ENCODE measurements at regions not wholly inside any gene's neighbourhood (a gene's known extent, or its start where the extent isn't known, plus 50 kb on each side); places are given as distances from the start of the nearest gene placed in this dataset.

GRCh38 chr13:109426690-109426990, 359.7 kb downstream of the IRS2 start:
- ChIA-PET CTCF (no interaction called here), POLR2A (no interaction called here)
- Histone ChIP-seq H3K9me3 (ENCODE audit: control insufficient read depth, insufficient read depth, low read depth, low read length) (no peaks in the 10 kb centered on the region), H3K27ac (ENCODE audit: extremely low read depth, low read depth, low read length) (no peak overlapping the region), H3K4me3 (ENCODE audit: low read depth, low read length) (no peak overlapping the region), H3K36me3 (ENCODE audit: control insufficient read depth in 2 of 2, insufficient read depth in 1 of 2, low read length in 2 of 2) (no peaks in the 10 kb centered on the region), H3K4me1 (ENCODE audit: control insufficient read depth, insufficient read depth, low read length) (no peaks in the 10 kb centered on the region)
- no peak for TF ChIP-seq ZBTB20 (tag by site-specific recombination; IDR thresholded peaks at IDR 0.05)
- no peak for TF ChIP-seq ATF2 (tag by site-specific recombination; IDR thresholded peaks at IDR 0.05; ENCODE audit: low read depth)
- TF ChIP-seq BCL11A (tag by site-specific recombination; IDR thresholded peaks at IDR 0.05; ENCODE audit: low read depth), result no peak
- no peak for TF ChIP-seq ZNF704 (tag by site-specific recombination; IDR thresholded peaks at IDR 0.05)
- no peak for TF ChIP-seq ZNF513 (tag by site-specific recombination; IDR thresholded peaks at IDR 0.05)
- no peak for TF ChIP-seq ZFHX2 (tag by site-specific recombination; conservative IDR thresholded peaks at IDR 0.05)
- TF ChIP-seq ZNF639 (tag by site-specific recombination; IDR thresholded peaks at IDR 0.05), result no peak

GRCh38 chr13:109425821-109426689, 360.3 kb downstream of the IRS2 start:
- no peaks in the 10 kb centered on the region for H3K9me3 ChIP-seq (ENCODE audit: control insufficient read depth, insufficient read depth, low read depth, low read length)
- no peak overlapping the region for H3K4me3 ChIP-seq (ENCODE audit: low read depth, low read length)
- ChIA-PET CTCF (no interaction called here), POLR2A (no interaction called here)
- no peak overlapping the region for H3K27ac ChIP-seq (ENCODE audit: extremely low read depth, low read depth, low read length)
- no peaks in the 10 kb centered on the region for H3K4me1 ChIP-seq (ENCODE audit: control insufficient read depth, insufficient read depth, low read length)
- no peaks in the 10 kb centered on the region for H3K36me3 ChIP-seq (ENCODE audit: control insufficient read depth in 2 of 2, insufficient read depth in 1 of 2, low read length in 2 of 2)
- no peak for TF ChIP-seq ZBTB20 (tag by site-specific recombination; IDR thresholded peaks at IDR 0.05)
- no peak for TF ChIP-seq HOXD13 (CRISPR knock-in tag; IDR thresholded peaks at IDR 0.05; ENCODE audit: borderline replicate concordance)
- TF ChIP-seq GFI1B (tag by site-specific recombination; IDR thresholded peaks at IDR 0.05), result no peak
- no peak for TF ChIP-seq ZNF362 (tag by site-specific recombination; IDR thresholded peaks at IDR 0.05)
- no peak for TF ChIP-seq MZF1 (tag by site-specific recombination; IDR thresholded peaks at IDR 0.05; ENCODE audit: borderline replicate concordance)
- no peak for TF ChIP-seq OSR2 (tag by site-specific recombination; IDR thresholded peaks at IDR 0.05)
- no peak for TF ChIP-seq YY1 (tag by site-specific recombination; IDR thresholded peaks at IDR 0.05)
- TF ChIP-seq ZNF366 (tag by site-specific recombination; conservative IDR thresholded peaks at IDR 0.05), result no peak
- TF ChIP-seq KLF9 (tag by site-specific recombination; IDR thresholded peaks at IDR 0.05; ENCODE audit: low read depth), result no peak
- TF ChIP-seq ZNF311 (tag by site-specific recombination; IDR thresholded peaks at IDR 0.05; ENCODE audit: borderline replicate concordance), result no peak
- no peak for TF ChIP-seq ZNF211 (tag by site-specific recombination; IDR thresholded peaks at IDR 0.05; ENCODE audit: low read depth)
- TF ChIP-seq ZNF473 (tag by site-specific recombination; IDR thresholded peaks at IDR 0.05), result no peak
- no peak for TF ChIP-seq ZNF692 (tag by site-specific recombination; IDR thresholded peaks at IDR 0.05)
- no peak for TF ChIP-seq ZNF140 (tag by site-specific recombination; IDR thresholded peaks at IDR 0.05)
- TF ChIP-seq ZNF555 (tag by site-specific recombination; conservative IDR thresholded peaks at IDR 0.05), result no peak
- TF ChIP-seq ZNF623 (tag by site-specific recombination; IDR thresholded peaks at IDR 0.05), result no peak
- no peak for TF ChIP-seq ZSCAN4 (tag by site-specific recombination; IDR thresholded peaks at IDR 0.05)
